ENCODE measurements at regions not wholly inside any gene's neighbourhood (a gene's known extent, or its start where the extent isn't known, plus 50 kb on each side); places are given as distances from the start of the nearest gene placed in this dataset.

DNA sequence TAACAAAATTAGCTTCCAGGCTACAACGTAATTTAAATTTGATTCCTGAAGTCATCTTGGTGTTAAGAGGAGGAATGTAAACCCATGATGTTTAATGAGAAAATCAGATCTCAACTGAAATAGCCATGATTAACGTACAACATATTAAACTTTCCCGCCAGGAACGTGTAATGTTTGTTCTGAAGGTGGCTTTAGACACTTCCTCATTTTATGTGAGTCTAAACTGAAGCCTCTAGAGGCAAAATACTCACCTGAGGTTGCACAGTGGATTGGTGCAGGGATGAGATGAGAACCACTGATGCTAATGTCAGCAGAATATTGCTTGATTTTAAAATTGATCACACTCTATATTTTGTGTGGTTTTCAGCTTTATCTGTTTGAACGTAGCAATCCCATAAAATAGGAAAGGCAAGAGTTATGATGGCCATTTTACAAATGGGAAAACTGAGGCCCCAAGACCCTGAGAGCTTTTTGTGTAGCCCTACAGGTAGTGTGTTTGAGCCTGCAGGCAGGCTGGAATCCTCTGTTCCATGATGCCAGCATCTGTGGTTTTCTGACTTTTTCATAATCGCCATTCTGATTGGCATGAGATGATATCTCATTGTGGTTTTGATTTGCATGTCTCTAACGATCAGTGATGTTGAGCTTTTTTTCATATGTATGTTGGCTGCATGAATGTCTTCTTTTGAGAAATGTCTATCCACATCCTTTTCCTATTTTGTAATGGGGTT, 243.7 kb upstream of the BMPER start:
- no peak for DNase-seq (ENCODE audit: low spot score)

DNA sequence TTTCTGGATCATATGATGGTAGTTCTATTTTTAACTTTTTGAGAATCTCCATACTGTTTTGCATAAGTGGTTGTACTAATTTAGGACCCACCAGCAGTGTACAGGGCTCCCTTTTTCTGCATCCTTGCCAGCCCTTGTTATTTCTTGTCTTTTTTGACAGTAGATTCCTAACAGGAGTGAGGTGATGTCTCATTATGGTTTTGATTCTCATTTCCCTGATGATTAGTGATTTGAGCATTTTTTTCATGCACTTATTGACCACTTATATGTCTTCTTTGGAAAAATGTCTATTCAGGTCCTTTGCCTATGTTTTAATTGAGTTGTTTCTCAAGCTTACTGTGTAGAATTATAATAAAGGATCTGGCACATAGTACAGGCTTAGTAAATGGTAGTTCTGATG, 238.8 kb upstream of the BMPER start:
- DNase-seq (ENCODE audit: low spot score): no peak

DNA sequence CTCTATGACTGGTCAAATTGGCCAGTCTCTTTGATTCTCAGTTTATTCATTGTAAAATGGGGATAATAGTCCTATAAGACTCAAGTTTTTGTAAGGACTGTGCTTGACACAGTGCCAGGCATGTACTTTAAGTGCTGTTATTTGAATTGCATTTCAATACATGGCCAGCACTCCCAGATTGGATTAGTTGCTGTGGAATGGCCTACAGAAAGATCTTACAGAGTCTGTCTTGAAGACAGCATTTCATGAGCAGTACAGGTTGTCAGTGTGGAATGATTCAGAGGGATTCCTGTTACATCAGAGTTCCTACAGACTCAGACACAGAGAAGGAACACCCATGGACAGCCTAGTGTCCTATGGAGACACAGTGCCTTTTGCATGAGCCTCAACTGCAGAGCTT, 238.1 kb upstream of the BMPER start:
- DNase-seq (ENCODE audit: low spot score): no peak

DNA sequence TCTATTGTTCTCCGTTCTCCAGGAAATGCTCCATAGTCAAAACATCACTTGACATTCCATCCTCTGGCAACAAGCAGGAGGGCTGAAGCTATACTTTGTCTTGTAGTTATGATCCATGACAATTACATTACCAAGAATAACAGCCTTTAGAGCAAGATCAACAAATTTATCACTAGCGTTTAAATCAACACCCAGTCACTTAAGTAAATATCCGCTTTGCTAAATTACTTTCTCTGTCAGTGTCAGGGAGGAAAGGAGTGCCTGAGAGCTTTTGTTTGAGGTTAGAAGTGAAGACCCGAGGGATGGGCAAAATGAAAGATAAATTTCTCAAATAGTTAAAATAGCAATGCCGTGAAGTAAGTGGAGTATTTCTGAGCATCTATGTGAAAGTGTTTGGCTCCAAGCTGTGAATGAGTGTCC, 236.1 kb upstream of the BMPER start:
- no peak for DNase-seq (ENCODE audit: low spot score)

DNA sequence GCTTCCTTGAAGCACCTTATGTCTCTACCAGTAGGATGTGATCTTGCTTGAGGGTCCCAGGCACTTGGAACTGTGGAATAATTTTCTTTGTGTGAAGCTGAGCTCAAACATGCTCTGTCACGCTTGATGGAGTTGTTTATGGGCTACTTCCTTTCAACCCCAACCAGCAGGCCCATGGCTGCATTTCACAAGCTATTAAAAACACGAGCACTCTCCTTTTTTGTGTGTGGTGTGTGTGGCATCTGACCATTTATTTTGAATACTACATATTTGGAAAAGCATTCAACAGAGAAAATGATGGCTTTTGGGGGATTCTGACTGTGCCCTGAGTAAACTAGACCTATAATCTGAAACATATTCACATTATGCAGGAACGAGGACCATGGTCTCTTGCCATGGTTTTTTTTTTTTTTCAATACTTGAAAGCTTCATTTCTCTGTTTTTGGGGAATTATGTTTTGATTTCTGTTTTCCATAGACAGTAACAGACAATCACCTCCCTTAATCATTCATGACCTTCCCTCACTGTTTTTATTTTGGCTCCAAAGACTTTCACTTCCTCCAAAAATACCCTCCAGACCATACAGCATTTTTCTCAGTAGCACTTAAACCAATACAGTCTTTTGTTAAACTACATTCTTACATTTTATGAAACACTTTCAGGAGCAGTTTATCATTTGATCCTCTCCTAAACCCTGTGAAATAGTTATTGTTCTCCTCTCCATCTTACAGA, 233.6 kb upstream of the BMPER start:
- DNase-seq (ENCODE audit: low spot score): no peak

DNA sequence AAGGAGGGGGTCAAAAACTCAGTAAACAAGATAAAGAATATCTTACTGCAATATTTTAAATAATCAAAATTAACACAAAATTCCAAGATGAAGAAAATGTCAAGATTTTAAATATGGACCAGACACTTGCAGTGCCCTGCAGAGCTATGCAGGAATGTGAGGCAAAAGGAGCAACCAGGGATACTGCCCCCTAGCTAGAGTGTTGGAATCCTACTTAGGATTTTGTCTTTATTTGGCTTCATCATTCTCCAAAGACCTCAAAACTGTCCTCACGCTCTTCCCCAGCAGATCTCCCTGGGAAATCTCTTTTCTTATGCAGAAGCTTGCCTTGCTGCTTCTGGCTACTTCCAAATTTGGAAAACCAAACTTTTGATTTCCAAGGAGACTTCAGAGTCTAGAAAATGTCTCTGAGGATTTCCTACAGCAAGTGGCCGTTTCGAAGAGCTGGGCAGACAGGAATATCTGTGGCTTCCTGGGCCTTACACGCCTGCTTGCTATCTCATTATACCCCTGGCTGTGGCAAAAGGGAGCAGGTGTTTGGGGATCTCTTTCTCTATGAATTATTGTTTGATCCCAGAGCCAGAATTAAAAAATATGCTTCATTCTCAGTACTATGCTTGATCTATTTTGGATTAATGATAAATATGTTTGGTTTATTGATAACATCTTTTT, 232.2 kb upstream of the BMPER start:
- no peak for DNase-seq (ENCODE audit: low spot score)

DNA sequence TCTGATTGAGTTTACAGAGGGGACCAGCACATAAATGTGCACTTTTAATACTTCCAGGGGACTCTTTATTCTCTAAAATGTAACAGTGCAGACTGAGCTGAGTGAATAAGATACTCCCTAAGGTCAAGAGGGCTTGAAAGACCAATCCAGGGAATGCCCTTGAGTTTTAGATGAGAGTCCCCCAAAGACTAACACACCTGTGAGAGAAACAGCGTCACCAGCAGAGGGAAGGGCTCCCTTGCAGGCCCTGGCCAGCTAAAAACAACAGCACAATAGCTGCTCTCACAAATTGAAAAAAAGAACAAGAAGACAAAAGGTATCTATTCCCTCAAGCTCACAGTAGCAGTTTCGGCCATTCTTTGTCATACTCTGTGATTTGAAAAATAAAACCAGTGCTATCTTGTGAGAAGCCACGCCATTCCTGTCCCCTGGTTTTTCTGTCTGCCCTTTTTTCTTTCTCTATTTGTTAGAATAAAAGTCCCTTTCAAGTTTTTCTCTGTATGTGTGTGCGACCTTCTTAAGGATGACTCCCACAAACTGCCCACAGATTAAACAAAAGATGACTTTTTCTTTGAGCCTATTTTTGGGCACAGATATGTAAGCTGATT, 230.4 kb upstream of the BMPER start:
- DNase-seq (ENCODE audit: low spot score): no peak

DNA sequence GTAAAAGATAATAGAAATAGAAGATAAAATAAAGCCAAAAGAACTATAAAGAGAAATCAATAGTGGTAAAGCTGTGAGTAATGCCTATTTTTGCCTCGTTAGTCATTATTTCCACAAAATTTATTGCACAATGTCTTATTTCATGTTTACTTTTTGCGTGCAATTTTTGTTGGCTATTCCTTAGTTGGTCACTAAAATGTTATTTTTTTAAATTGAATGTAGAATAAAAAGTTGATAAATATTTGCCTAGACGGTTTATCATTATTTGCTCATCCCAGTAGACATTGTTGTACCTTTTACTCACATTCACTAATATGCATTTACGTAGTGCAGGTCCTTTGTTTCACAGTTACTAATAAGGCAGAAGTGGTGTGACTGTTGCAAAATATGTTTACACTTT, 227.8 kb upstream of the BMPER start:
- no peak for DNase-seq (ENCODE audit: low spot score)

DNA sequence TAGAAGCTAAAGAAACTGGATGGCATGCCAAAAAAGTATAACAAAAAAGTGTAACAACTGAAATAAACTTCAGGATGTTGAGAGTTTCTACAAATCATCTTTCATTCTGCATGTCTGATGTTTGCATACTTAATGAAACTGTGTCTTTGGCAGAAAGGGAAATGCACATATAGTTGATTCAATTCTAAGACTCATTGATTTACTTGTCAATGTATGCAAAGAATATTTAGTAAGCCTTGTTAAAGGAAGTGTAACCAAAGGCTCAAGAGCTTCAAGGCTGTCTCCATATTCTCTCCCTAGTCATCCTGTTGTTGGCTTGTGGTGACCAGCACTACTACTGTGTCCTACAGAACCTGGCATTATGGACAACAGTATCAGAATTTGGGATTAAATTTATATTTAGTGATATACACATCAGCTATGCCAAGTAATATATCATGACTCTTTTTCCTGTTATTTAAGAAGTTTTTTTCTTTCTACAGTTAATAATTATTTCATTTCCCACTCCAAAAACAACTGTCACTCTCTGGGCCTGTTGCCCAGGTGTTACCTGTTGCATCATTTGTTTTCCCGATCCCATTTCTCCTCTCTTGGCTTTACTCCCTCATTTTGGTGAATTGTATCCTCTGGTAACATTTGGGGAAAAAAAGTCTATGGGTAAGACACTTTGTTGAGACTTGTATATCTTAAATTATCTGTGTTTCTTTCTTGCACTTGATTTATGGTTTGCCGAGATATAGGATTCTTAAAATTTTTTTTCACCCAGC, 226.6 kb upstream of the BMPER start:
- DNase-seq (ENCODE audit: low spot score): no peak

DNA sequence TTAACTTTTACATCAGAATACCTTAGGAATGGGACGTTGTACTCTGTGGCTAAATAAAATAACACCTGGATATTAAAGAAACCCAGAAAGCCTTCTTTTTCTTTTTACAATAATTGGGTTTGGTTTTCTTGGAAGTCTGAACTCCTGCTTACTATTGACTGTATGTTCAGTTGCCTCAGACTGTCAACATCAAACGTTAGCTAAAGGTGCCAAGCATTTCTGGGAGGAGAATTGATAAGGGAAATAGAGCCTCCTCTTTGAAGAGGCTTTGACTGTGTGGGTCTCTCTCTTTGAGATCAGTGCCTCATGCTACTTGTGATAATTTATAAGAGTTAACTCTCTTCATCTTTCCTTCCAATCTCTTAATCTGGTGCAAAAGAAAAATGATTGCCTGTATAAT, 224.7 kb upstream of the BMPER start:
- no peak for DNase-seq (ENCODE audit: low spot score)

DNA sequence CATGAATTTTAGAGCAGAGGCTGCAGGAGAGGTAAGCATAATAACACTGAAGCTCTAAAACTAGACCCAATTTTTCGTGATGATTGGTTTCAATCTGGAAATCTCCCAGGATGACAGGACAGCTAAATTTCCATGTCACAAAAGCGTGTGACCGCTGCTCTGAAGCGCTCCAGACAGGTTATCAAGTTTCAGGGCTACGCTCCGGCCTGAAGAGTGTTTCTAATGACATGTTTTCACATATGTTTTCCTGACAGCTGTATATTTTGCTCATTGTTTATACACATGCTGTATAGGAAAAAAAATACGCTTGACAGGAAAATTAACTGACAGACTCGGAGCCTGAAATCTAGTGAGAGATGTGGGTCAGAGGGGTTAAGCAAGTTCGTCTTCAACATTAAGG, 219.8 kb upstream of the BMPER start:
- DNase-seq (ENCODE audit: low spot score): no peak

DNA sequence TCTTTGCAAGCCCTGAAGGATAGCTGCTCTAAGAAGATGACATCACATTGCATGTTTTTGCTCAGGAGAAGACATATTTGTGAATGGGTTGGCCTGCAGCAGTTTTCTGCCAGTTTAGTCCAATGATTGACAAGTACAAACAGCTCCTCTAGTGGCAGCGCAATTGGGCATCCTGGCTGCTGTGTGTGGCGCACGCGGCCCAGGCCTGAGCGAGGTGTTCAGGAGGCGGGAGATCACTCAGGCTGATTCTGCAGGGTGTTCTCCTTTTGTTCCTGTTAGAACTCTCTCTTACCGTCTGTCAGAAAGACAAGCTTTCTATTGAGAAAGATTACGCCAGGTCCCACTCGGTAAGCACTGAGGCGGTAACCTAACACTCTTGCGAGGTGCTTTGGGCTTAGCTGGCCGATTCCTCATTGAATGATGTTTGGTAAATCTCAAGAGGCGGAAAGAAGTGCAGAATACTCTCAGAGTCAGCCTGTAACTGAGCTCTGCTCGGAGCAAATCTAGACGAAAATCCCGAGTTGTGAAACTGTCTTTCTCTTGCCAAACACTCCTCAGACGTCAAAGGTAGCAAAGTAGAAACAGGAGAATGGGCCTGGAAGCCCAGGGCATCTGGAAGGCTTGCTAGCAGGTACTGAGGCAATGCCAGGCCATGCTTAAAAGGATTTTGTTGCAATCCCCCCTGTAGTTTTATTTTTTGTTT, 219.2 kb upstream of the BMPER start:
- DNase-seq (ENCODE audit: low spot score): no peak

DNA sequence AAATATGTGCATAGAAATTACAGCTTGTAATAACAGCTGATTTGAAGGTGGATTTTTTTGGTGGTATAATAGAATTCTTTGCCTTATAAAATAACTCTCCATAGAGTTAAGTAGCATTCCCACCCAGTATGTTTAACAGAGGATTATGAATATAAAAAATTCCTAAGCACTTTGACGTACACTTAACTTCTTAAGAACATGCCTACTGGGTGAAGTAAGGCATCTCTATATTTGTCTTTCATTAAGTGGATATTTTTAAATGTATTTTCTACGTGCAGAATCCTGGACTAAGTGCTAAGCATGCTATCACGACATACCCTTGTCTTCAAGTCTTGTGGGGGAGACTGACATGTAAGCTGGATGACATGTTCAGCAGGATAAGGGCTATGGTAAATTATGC, 217.7 kb upstream of the BMPER start:
- DNase-seq (ENCODE audit: low spot score): no peak

DNA sequence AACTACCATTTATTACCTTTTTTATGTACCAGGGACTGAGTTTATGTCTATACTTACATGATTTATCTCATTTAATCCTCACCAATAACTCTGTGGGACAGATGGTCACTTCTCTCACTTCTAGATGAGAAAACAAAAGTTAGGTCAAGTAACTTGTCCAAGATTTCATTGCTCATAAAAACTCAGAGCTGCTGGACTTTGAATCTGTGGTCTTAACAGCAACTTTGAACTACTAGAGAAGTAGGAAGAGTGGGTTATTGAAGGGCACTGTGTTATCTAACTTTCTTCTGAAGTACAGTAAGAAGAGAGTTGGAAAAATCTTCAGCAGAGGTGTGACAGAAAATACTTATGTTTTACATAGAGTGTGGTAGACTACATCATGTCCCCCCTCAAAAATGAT, 214.2 kb upstream of the BMPER start:
- no peak for DNase-seq (ENCODE audit: low spot score)

DNA sequence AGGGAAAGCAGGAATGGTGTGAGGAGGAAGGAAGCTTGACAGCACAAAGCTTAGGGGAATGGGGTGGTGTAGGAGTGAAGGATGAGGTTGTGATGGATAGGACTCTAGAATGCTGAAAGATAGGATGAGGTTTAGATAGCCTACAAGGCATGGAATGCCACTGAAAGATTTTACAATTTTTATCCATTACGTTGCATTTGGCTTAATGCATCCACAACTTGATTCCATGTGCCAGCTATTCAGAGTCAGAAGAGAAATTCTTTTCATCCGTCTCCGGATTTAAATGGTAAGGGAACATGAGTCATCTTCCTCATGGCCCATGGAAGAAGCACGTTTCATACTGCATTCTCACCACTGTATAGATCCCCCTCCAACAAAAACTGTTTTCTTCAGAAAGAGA, 212.4 kb upstream of the BMPER start:
- DNase-seq (ENCODE audit: low spot score): peak; percentile 14

DNA sequence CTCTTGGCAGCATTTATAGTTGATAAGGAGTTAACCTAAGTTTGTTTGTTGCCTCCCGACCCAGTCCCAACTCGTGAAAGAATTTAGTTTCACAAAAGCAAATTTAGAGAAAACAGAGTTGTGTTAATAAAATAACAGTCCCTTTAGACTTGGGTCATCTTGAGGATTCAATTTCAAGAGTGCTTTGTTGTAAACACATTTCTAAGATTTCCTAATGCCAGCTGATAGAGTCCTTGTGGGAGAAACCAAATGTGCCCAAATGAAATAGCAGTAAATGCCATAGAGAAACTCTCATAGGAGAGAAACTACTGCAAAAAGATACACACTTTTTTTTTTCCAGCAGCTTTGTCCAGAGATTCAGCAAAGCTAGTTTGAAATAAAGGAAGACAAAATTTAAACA, 211.3 kb upstream of the BMPER start:
- no peak for DNase-seq (ENCODE audit: low spot score)

DNA sequence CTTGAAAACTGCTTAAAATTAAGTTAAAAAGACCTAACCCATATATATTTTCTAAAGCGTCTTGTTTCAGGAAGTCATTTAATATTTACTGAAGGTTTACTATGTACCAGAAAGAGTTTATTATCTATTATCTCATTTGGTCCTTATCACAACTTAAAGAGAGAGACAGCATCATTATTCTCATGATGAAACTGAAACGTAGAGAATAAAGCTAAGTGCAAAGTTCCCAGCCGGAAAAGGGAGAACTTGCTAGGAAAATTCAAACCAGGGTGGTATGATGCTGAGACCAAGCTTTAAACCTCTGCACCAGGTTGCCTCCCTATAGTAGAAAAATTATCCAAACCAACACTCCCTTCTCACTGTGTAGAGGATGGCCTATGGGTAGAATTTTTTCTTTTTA, 207.7 kb upstream of the BMPER start:
- no peak for DNase-seq (ENCODE audit: low spot score)

DNA sequence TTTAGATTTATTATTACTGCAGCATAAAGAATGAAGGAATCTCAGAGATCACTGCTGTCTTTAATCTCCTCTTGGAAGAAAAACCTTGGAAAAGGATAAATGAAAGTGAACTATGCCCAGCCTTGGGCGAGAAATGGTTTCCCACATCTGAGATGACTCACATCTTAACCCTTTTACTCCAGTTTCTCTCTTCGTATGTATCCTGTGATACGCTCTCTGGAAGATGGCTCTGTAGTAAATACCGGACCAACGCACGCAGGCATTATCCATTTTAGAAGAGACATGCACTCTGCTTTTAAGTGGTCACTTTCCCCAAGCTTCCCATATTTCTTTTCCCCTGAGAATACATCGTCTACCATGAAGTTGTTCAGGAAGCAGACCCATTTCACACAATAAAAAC, 207.3 kb upstream of the BMPER start:
- no peak for DNase-seq (ENCODE audit: low spot score)

DNA sequence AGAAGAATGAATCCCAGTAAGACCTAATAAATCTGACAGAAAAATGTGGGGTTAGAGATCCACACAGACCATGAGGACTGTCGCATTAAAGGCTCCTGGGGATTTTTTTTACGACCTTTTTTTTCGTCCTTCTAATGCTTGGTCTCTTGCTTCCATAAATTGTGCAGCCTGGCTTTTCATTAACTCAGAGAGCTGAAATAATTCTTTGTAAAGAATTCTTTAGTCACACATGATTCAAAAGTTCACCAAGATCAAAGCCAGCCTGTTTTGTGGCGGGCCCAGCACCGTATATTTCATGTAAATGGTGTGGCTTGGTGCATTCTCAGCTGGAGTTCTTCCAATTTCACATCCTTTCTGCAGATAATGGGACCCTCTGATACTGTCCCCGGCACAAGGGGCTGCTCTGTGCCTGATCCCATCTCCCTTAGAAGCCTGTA, 206.6 kb upstream of the BMPER start:
- DNase-seq (ENCODE audit: low spot score): no peak

DNA sequence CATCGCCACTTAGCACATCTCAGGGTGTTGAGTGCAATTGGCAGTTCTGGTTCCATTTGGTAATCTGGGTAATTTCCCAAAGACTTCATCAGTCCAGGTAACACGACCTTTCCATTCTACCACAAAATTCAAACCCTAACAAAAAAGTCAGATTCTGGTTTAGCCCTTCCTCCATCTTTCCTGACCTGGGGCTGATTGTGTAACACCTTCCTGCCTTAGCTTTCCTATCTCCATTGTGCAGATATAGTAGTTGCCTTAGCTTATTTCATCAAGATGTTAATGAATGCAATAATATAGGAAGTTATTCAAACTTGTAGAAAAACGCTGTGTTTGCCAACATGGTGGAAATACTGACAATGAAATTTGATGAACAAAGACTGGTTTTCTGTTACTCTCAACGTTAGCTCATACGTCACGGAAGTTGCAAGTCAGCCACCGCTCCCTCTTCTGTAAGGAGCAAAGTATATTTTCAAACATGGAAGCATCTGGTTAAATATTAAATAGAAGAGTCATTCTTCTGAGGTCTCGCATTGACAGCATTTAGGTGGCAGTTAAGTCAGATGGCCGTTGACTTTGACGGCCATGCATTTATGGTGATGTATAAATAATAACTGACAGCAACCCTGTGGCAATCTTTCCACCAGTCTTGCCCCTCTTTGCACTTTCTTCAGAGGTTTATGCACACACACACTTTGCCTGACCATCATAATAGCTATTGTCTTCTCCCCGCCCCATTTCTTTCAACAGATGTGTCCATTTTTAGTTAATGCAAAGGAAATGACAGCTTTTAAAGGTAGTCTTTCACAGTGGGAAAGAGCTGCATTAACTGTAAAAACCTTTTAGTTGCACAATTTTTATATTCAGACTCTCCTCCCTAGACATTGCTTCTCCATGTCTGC, 205.1 kb upstream of the BMPER start:
- no peak for DNase-seq (ENCODE audit: low spot score)
